ENCODE measurements at regions not wholly inside any gene's neighbourhood (a gene's known extent, or its start where the extent isn't known, plus 50 kb on each side); places are given as distances from the start of the nearest gene placed in this dataset.

DNA sequence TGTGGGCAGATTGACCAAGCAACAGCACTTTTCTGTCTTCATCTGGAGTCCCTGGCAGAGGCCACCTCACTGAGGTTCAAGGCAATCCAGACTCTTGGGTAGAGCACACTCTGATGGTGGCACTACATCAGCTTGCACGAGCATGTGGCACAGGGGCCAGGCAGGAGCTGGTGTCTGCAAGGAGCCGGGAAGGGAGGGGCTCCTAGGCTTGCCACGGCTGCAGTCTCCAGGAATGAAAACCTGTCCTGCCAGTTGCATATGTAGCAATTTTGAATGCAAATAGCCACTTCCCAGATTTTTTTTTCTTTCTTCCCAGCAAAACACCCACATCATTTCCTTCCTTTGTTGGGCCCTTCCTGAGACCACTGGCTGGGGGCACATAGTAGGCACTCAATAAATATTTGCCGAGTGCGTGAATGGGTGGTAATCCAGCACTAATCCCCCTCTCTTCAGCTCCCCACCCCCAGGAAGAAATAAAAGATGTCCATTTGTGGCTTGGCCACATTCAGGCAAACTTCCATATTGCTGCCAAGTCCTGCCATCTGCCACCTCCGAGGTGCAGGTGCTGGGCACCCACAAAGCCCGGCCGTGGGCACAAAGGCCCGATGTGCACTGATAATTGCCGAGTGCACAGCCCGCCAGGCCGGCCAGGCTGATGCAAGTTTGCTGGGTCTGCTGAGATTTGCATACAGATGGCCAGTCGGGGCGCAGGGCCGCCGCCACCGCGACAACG is 72.4 kb downstream of the MYCN start:
- TF ChIP-seq, protein P1, sequence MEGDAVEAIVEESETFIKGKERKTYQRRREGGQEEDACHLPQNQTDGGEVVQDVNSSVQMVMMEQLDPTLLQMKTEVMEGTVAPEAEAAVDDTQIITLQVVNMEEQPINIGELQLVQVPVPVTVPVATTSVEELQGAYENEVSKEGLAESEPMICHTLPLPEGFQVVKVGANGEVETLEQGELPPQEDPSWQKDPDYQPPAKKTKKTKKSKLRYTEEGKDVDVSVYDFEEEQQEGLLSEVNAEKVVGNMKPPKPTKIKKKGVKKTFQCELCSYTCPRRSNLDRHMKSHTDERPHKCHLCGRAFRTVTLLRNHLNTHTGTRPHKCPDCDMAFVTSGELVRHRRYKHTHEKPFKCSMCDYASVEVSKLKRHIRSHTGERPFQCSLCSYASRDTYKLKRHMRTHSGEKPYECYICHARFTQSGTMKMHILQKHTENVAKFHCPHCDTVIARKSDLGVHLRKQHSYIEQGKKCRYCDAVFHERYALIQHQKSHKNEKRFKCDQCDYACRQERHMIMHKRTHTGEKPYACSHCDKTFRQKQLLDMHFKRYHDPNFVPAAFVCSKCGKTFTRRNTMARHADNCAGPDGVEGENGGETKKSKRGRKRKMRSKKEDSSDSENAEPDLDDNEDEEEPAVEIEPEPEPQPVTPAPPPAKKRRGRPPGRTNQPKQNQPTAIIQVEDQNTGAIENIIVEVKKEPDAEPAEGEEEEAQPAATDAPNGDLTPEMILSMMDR (IDR thresholded peaks at IDR 0.05; ENCODE audit: insufficient read depth, low read depth, low read length): no peak
- no peak for DNase-seq (ENCODE audit: low read depth)
- no peak overlapping the region for H3K4me3 ChIP-seq (ENCODE audit: low read depth, low read length)

DNA sequence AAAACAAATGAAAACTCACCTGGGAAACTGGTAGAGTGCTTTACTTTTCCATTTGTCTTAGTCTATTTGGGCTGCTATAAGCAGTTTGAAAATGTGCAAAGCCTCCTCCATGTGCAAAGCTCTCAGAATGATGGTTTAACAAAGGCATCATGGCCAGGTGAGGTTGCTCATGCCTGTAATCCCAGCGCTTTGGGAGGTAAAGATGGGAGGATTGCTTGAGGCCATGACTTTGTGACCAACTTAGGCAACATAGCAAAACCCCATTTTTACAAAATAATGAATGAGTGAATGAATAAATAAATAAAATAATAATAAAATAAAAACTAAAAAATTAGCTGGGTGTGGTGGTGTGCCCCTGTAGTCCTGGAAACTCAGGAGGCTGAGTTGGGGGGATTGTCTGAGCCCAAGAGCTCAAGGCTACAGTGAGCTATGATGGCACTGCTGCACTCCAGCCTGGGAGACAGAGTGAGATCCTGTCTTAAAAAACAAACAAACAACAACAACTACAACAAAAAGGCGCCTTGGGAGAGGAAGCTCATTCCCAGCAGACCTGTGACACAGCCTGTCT is 71.8 kb downstream of the MYCN start:
- TF ChIP-seq, protein P1 (IDR thresholded peaks at IDR 0.05; ENCODE audit: insufficient read depth, low read depth, low read length): no peak
- H3K4me3 ChIP-seq (ENCODE audit: low read depth, low read length): no peak overlapping the region
- no peak for DNase-seq (ENCODE audit: low read depth)

DNA sequence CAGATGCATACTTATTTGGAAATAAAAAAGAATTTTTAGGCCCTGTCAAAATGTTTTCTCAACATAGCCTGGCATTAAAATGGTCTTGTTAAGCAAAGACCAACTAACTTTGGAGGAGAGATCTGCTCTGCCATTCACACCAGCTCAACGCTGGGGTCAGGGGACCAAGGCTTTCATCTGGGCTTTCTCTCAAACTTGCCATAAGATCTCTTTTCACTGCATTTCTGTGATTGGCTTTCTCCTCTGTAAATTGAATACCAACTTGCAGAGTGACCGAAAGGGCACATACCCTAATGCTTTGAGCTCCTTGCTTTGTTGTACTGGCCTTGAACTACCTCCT is 71.2 kb downstream of the MYCN start:
- TF ChIP-seq, protein P1 (IDR thresholded peaks at IDR 0.05; ENCODE audit: insufficient read depth, low read depth, low read length): no peak
- no peak overlapping the region for H3K4me3 ChIP-seq (ENCODE audit: low read depth, low read length)

DNA sequence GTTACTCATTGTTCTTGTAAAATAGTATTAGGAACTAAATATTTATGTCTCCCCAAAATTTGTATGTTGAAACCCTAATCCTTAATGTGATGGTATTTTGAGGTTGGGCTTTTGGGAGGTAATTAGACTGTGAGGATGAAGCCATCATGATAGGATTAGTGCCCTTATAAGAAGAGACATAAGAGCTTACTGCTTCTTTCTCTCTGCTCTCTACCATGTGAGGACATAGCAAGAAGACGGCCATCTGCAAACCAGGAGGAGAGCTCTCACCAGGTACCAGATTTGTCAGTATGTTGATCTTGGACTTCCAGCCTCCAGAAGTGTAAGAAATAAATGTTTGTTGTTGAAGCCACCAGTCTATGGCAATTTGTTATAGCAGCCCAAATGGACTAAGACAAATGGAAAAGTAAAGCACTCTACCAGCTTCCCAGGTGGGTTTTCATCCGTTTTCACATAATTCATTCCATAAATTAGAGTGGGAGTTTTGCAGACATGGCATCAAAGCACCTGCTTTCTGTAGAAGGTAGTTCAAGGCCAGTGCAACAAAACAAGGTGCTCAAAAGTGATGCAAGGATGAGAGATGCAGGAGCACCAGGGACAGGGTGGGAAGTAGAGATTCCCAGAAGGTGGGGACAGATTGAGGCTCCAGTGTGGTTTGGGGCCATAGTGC is 70.7 kb downstream of the MYCN start:
- DNase-seq (ENCODE audit: low read depth): no peak
- TF ChIP-seq, protein P1 (IDR thresholded peaks at IDR 0.05; ENCODE audit: insufficient read depth, low read depth, low read length): no peak
- no peak overlapping the region for H3K4me3 ChIP-seq (ENCODE audit: low read depth, low read length)

More for the DNA sequence above, 71.2 kb downstream of the MYCN start:
- DNase-seq (ENCODE audit: low read depth): no peak

DNA sequence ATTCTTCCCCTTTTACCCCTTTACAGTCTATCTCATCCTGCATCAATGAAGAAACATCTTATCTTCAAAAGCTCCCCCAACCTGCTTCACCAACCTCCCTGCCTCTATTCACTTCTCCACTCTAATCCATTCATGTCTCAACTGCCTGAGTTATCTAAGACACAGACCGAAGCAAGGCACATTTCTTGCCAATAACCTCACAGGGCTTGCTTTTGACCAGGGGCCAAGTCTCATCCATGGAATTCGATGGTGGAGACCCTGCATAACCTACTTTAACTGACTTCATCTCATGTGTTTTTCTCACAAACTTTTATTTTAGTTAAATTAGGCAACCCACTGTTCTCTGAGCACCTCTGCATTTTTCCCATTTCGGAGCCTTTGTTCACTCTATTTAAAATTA is 69.7 kb downstream of the MYCN start:
- TF ChIP-seq, protein P1 (IDR thresholded peaks at IDR 0.05; ENCODE audit: insufficient read depth, low read depth, low read length): no peak
- no peak overlapping the region for H3K4me3 ChIP-seq (ENCODE audit: low read depth, low read length)
- DNase-seq (ENCODE audit: low read depth): no peak

DNA sequence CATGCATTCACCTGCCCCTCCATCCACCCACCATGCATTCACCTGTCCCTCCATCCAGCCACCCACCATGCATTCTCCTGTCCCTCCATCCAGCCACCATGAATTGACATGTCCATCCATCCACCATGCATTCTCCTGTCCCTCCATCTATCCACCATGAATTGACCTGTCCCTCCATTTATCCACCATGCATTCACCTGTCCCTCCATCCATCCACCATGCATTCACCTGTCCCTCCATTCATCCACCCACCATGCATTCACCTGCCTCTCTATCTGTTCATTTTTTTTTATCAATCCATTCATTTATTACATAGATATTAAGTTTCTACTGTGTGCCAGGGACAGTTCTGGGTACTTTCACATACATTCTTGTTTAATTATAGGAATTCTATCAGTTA is 69.2 kb downstream of the MYCN start:
- TF ChIP-seq, protein P1 (IDR thresholded peaks at IDR 0.05; ENCODE audit: insufficient read depth, low read depth, low read length): no peak
- no peak for DNase-seq (ENCODE audit: low read depth)

More for the DNA sequence above, 69.2 kb downstream of the MYCN start:
- no peak overlapping the region for H3K4me3 ChIP-seq (ENCODE audit: low read depth, low read length)
